ENCODE measurements at regions not wholly inside any gene's neighbourhood (a gene's known extent, or its start where the extent isn't known, plus 50 kb on each side); places are given as distances from the start of the nearest gene placed in this dataset.

DNA sequence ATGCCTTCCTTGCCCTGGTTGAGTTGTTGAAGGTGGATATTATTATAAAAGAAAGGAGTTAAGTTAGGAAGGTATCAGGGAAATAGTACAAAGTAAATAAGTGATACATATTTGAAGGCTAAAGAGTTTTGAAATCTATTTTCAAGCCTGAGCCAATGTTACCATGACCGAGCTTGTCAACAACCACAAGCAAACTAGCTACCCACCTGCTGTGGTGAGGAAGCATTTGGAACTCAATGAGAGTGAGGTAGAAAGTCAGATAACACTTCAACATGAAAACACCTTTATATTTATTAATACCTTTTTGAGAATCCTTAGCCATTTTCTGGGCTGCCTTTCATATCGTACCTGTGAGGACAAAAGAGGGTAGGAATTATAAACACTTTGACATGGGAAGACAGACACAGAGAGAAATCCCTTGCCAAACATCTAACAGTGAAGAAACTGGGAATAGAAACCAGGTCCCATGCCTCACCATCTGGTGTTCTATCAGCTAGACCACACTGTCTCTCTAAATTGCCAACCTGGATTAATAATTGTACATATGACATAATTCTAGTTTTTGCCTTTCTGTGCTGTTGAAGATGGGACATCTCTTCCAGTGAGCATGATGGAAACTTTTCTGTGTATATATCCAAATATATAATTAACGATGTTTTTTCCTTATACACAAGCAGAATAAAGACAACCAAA is 606.4 kb upstream of the NR3C2 start:
- TF ChIP-seq CTCF (optimal IDR thresholded peaks at IDR 0.05 in 1 of 3, IDR thresholded peaks at IDR 0.05 in 1 of 3, conservative IDR thresholded peaks at IDR 0.05 in 1 of 3; ENCODE audit: extremely low read depth in 1 of 3, insufficient read depth in 2 of 3, low read length in 3 of 3) (no peak), EZH2 (IDR thresholded peaks at IDR 0.05; ENCODE audit: low read length) (no peak)
